ENCODE measurements at regions not wholly inside any gene's neighbourhood (a gene's known extent, or its start where the extent isn't known, plus 50 kb on each side); places are given as distances from the start of the nearest gene placed in this dataset.
A peak's percentile ranks its signal among the peaks of the same experiment; 100 is the strongest.
"Not testable (repeated sequence)": the region's sequence is repeated elsewhere in the genome, so short reads cannot be mapped to it uniquely, and the experiment has no call there.

GRCh38 chr6:74757813-74758212 lies 448.0 kb downstream of the COL12A1 start:
- DNase-seq: no peak

- DNase-seq: no peak
Measured at GRCh38 chr6:74756923-74757322, 448.9 kb downstream of the COL12A1 start.

GRCh38 chr6:74755778-74756177 lies 450.1 kb downstream of the COL12A1 start:
- DNase-seq: no peak

DNA sequence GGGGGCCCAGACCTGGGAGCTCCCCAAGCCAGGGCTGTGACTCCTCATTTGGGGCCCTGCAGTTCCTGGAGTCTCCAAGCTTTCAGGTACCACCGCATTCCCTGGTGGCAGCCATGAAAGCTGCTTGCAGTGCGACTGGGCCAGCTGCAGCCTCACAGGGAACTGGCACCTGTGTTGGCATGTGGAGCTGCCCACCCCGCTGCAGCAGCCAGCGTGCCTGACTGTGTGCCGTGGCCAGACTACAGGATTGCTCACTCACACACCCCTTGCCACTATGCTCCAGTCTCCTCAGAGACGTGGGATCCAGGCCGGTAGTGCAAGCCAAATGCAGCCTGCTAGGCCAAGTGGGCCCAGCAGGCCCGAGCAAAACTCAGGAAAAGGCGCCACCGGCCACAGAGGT lies 450.7 kb downstream of the COL12A1 start:
- DNase-seq: no peak

- no peak for DNase-seq
Measured at GRCh38 chr6:74753883-74754600, 451.8 kb downstream of the COL12A1 start.

GRCh38 chr6:74752303-74752702 lies 453.6 kb downstream of the COL12A1 start:
- no peak for DNase-seq

DNA sequence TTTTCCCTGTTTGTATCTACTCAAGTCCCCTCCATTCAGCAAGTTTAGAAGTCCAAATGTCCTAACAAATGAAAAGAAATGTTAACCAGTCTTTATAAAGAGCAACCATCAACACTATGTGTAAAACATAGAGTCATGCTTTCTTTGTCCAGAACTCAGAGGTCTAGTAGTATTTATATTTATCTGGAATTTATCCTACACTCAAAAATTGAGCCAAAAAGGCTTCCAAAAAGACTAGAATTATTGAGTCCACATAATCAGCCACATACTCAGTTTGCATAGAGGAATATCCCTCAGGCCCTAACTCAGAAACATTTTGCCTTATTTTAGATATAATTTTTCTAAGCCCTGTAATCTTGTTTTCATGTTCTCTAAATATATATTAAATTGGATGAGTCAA lies 455.0 kb downstream of the COL12A1 start:
- no peak for DNase-seq

DNA sequence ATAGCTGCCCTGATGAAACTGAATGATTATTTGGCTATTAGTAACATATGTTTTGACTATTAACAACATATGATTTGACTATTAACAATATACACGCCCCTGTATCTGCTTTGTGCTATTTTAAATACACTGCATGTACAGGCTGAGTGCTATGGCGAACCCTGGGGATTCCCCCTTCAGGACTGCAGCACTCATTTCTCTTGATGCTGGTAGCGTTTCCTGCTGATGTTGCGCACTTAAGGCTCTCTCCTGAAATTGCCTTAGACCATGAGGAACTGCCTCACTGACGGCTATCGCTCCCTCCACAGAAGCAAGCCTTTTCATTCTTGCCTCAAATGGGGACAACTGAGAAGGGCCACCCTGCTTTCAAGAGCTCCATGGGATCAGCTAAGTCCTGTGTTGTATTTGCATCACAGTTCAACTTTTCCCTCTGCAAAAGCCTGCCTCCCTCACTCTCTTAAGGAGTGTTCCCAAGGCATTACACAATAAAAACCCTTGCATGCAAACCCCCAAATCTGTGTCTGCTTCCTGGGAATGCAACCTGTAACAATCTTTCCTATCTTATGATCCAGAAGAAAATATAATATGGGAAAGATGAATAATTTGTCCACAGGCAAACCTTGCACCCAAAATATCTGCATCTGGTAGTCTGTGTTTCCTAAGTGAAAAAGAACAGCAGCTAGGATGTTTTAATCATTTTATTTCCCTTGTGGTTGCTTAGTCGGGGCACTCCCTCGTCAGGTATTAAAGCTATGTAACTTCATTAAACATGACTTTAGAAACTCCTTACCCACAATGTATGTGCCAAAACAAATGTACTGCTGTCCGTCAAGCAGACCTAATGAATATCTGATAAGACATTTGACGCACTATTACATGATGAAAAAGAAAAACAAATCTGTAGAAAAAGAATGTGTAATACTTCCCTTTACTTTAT lies 456.4 kb downstream of the COL12A1 start:
- no peak for DNase-seq

GRCh38 chr6:74745670-74746069 lies 460.2 kb downstream of the COL12A1 start:
- no peak for DNase-seq

DNA sequence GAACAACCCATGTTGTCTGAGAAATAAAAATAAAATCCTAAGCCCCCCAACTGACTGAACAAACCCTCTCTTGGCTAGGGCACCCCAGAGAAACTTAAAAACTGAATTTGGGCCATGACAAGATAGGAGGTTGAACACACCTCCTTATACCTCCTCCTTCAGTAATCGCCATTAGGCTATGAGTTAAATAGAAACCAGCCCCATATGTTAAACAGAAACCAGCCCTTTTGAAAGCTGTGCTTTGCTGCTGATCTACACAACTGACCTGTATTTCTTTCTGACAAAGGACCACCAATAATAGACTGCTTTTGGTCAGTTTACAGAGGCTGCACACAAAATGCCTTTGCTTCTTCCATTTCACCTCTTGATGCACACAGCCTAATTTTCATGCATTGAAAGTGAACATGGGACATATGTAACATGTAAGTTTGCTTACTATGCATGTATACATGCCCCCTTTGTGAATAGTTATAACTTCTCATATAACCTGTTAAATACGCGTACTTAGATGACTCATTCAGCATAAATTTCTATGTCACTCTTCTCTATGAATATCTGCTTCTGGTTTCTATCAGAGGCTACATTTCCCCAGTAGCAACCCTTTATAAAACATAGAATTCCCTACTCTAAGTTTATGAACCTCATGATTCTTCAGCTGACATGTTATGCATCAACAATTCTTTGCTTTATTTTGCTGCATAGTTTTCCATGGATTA lies 462.9 kb downstream of the COL12A1 start:
- no peak for DNase-seq

- DNase-seq: no peak
Measured at GRCh38 chr6:74741646-74742045, 464.2 kb downstream of the COL12A1 start.

GRCh38 chr6:74735304-74735703 lies 470.5 kb downstream of the COL12A1 start:
- no peak for DNase-seq

DNA sequence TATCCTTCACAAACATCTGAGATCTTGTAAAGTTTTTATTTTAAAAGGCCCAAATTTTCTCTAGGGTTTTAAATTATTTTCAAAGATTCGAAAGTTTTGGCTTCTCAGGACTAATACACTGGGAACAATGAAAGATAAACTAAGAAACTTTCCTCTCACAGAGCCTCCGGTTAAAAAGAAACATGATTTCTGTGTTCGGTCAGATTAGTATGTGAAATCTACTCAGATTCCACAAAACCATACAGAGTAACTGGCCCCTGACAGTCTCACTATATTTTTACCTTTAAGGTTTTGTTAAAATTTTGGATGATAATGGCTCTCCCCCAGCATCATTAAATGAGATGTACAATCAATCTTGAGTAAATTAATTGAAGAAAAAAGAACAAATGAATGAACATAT lies 471.0 kb downstream of the COL12A1 start:
- DNase-seq: no peak

GRCh38 chr6:74733830-74734620 lies 471.8 kb downstream of the COL12A1 start:
- DNase-seq: no peak

DNA sequence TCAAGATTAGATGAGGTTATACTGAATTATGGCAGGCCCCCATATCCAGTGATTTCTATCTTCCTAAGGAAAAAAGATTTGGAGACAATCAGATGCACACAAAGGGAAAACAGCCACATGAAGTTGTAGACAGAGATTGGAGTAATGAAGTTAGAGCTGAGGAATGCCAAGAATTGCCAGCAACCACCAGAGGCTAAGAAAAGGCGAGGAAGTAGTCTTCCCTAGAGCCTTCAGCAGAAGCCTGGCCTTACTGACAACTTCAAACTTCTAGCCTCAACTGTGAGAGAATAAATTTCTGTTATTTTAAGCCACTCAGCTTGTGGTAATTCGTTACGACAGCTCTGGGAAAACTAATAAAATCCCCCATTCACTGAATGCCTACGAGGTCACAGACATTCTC lies 473.9 kb downstream of the COL12A1 start:
- DNase-seq: no peak

GRCh38 chr6:74731204-74731603 lies 474.6 kb downstream of the COL12A1 start:
- peak; percentile 43 for DNase-seq

GRCh38 chr6:74720923-74721322 lies 484.9 kb downstream of the COL12A1 start:
- no peak for DNase-seq

DNA sequence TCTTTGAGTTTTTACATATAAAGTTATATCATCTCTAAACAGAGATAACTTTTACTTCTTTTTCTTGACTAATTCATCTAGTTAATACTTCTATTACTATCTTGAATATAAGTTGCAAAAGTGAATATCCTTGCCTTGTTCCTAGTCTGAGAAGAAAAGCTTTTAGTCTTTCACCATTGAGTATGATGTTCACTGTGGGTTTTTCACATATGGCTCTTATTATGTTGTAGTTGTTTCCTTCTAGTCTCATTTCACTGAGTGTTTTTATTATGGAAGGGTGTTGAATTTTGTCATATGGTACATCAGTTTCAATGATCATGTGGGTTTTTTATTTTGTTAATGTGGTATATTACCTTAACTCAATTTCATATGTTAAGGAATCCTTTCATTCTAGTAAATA lies 488.3 kb downstream of the COL12A1 start:
- no peak for DNase-seq

- DNase-seq: no peak
Measured at GRCh38 chr6:74715355-74716085, 490.3 kb downstream of the COL12A1 start.

DNA sequence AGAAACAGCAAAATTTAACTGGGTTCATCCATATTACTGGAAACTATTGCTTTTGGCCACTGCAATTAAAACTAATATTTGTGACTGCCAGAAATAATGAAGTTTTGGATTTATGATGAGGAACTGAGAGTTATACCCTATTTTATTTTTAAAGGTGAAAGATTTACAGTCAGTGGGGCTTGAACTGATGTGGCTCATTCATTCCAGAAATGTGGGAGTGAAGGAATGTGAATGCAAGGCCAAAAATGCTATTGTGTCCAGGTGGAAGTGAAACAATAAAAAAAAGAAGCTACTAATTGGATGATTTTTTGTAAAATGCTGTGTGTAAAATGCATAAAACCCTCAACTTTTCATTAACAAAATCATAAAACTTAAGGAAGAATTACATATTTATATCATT lies 491.9 kb downstream of the COL12A1 start:
- DNase-seq: no peak

GRCh38 chr6:74705451-74705850 lies 500.4 kb downstream of the COL12A1 start:
- DNase-seq: no peak

DNA sequence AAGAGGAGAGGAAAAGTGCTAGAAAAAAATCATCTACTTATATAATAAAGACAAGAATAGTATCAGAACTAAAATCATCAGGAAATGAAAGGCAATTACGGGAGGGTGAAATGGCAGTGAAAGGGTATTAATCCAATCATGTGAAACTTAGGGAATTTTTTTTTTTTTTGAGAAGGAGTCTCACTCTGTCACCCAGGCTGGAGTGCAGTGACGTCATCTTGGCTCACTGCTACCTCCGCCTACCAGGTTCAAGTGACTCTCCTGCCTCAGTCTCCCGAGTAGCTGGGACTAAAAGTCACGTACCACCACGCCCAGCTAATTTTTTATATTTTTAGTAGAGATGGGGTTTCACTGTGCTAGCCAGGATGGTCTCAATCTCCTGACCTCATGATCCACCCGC lies 501.3 kb downstream of the COL12A1 start:
- DNase-seq: not testable (repeated sequence)

Measured in NCI-H510A (cell line).